KG1 (cell line): ENCODE measurements at regions not wholly inside any gene's neighbourhood (a gene's known extent, or its start where the extent isn't known, plus 50 kb on each side); places are given as distances from the start of the nearest gene placed in this dataset.

Experiments used
- DNase-seq: peaks from one replicate; lab custom pipeline; 2025; lab: John Stamatoyannopoulos, UW

GRCh38 chr1:239322369-239322768, 64.0 kb upstream of the CHRM3 start:
- DNase-seq, result no peak

- DNase-seq, result no peak
These were observed 64.5 kb upstream of the CHRM3 start for GRCh38 chr1:239321877-239322276.

- DNase-seq, result no peak
These were observed 68.4 kb upstream of the CHRM3 start for GRCh38 chr1:239317948-239318347.

- DNase-seq, result no peak
These were observed 70.6 kb upstream of the CHRM3 start for GRCh38 chr1:239315631-239316217.

GRCh38 chr1:239311331-239311730, 75.0 kb upstream of the CHRM3 start:
- no peak for DNase-seq

GRCh38 chr1:239308701-239309333, 77.6 kb upstream of the CHRM3 start:
- no peak for DNase-seq

GRCh38 chr1:239307886-239308285, 78.5 kb upstream of the CHRM3 start:
- no peak for DNase-seq

- no peak for DNase-seq
These were observed 79.9 kb upstream of the CHRM3 start for GRCh38 chr1:239306426-239306825.

- DNase-seq, result no peak
These were observed 83.1 kb upstream of the CHRM3 start for GRCh38 chr1:239303289-239303688.

GRCh38 chr1:239302696-239303095, 83.7 kb upstream of the CHRM3 start:
- no peak for DNase-seq

- DNase-seq, result no peak
These were observed 85.1 kb upstream of the CHRM3 start for GRCh38 chr1:239301251-239301650.

- DNase-seq, result no peak
These were observed 88.5 kb upstream of the CHRM3 start for GRCh38 chr1:239297910-239298309.

GRCh38 chr1:239293350-239294110, 92.8 kb upstream of the CHRM3 start:
- DNase-seq, result no peak

- no peak for DNase-seq
These were observed 97.4 kb upstream of the CHRM3 start for GRCh38 chr1:239288820-239289554.

GRCh38 chr1:239287296-239287695, 99.1 kb upstream of the CHRM3 start:
- no peak for DNase-seq

GRCh38 chr1:239283216-239283615, 103.2 kb upstream of the CHRM3 start:
- DNase-seq, result no peak

GRCh38 chr1:239282411-239282810, 104.0 kb upstream of the CHRM3 start:
- DNase-seq, result no peak

GRCh38 chr1:239276051-239276450, 110.3 kb upstream of the CHRM3 start:
- DNase-seq, result peak; percentile 29

GRCh38 chr1:239274242-239274830, 112.0 kb upstream of the CHRM3 start:
- DNase-seq, result no peak

GRCh38 chr1:239270509-239270908, 115.9 kb upstream of the CHRM3 start:
- no peak for DNase-seq

- DNase-seq, result no peak
These were observed 116.7 kb upstream of the CHRM3 start for GRCh38 chr1:239269706-239270105.

- no peak for DNase-seq
These were observed 117.4 kb upstream of the CHRM3 start for GRCh38 chr1:239268941-239269340.
